Thymus (tissue), 11 donors: ENCODE measurements at regions not wholly inside any gene's neighbourhood (a gene's known extent, or its start where the extent isn't known, plus 50 kb on each side); places are given as distances from the start of the nearest gene placed in this dataset.
"Not testable (repeated sequence)": the region's sequence is repeated elsewhere in the genome, so short reads cannot be mapped to it uniquely, and the experiment has no call there.

Source experiments
- DNase-seq, 9 donors: peaks; one replicate each; pipeline ENCODE4 v3.0.0-alpha.2; 2013; ENCODE audit warnings: low spot score in 9 of 9, low read depth in 6 of 9, missing footprints in 1 of 9
- H3K27ac ChIP-seq, 2 donors: one replicate each; pipeline ENCODE4 v1.5.1; 2013; ENCODE audit warnings: control low read depth in 1 of 2, low read depth in 1 of 2, low read length in 1 of 2, mild to moderate bottlenecking in 1 of 2, moderate library complexity in 1 of 2
- H3K27me3 ChIP-seq, 2 donors: one replicate each; pipeline ENCODE4 v1.5.1; 2013; ENCODE audit warnings: low read length in 1 of 2; ENCODE audit not compliant: control insufficient read depth in 2 of 2, insufficient read depth in 1 of 2
- H3K36me3 ChIP-seq, 2 donors: one replicate each; pipeline ENCODE4 v1.5.1; 2013; ENCODE audit warnings: low read length in 1 of 2, mild to moderate bottlenecking in 1 of 2, moderate library complexity in 1 of 2; ENCODE audit not compliant: control insufficient read depth in 2 of 2, insufficient read depth in 2 of 2
- H3K4me1 ChIP-seq, 2 donors: one replicate each; pipeline ENCODE4 v1.5.1; 2013; ENCODE audit warnings: low read length in 2 of 2; ENCODE audit not compliant: control insufficient read depth in 2 of 2, insufficient read depth in 2 of 2
- H3K4me3 ChIP-seq, 2 donors: one replicate each; pipeline ENCODE4 v1.5.1; 2013; ENCODE audit warnings: low read length in 2 of 2, control low read depth in 1 of 2, mild to moderate bottlenecking in 1 of 2
- H3K9me3 ChIP-seq, 2 donors: one replicate each; pipeline ENCODE4 v1.5.1; 2013; ENCODE audit warnings: low read length in 1 of 2, mild to moderate bottlenecking in 1 of 2; ENCODE audit not compliant: control insufficient read depth in 2 of 2, insufficient read depth in 1 of 2
- WGBS: extraction: QIAGEN DNeasy Blood & Tissue Kit; methylation state at CpG from one replicate; pipeline ENCODE4 v1.1.7; 2013; 5-methylcytosine and 5-hydroxymethylcytosine counted together
- donor health status: healthy.

DNA sequence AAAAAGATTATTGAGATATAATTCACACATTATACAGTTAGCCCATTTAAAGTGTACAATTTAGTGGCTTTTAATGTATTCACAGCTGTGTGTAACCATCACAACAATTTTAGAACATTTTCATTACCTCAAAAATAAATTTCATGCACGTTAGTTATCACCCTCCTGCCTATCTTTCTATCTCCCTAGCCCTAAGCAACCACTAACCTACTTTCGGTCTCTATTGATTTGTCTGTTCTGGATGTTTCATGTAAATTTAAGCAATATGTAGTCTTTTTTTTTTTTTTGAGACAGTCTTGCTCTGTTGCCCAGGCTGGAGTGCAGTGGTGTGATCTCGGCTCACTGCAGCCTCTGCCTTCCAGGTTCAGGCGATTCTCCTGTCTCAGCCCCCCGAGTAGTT lies 439.4 kb downstream of the PCNX1 start:
- no peaks in the 10 kb centered on the region for H3K36me3 ChIP-seq
- no peak overlapping the region for H3K27ac ChIP-seq
- H3K4me1 ChIP-seq, result no peaks in the 10 kb centered on the region
- H3K9me3 ChIP-seq, result no peaks in the 10 kb centered on the region
- no peak overlapping the region for H3K4me3 ChIP-seq
- DNase-seq, result no peak
- 94% methylated on average over 5 of the region's 5 CpGs for WGBS
- H3K27me3 ChIP-seq, result no peaks in the 10 kb centered on the region

DNA sequence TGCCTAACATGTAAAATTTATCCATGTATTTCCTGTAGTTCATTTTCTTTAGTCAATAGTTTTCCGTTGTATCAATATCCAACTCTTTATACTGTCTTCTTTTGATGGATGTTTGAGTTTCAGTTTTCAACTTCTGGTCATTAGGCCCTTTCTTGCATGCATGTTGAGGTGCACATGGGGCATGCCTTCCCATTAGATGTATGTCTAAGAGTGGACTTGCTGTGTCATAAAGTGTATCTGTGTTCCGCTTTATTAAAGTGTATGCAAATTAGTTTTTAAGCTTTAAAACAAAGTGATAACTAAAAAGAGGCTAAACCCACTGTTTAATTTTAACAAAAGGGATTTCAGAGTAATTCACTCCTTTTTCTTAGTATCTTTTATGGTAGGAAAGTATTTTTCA lies 441.1 kb downstream of the PCNX1 start:
- WGBS, result 97% methylated on average over 2 of the region's 2 CpGs
- Histone ChIP-seq H3K9me3 (no peaks in the 10 kb centered on the region), H3K4me1 (no peaks in the 10 kb centered on the region), H3K36me3 (no peaks in the 10 kb centered on the region), H3K27ac (no peak overlapping the region), H3K27me3 (no peaks in the 10 kb centered on the region), H3K4me3 (no peak overlapping the region)
- no peak for DNase-seq

DNA sequence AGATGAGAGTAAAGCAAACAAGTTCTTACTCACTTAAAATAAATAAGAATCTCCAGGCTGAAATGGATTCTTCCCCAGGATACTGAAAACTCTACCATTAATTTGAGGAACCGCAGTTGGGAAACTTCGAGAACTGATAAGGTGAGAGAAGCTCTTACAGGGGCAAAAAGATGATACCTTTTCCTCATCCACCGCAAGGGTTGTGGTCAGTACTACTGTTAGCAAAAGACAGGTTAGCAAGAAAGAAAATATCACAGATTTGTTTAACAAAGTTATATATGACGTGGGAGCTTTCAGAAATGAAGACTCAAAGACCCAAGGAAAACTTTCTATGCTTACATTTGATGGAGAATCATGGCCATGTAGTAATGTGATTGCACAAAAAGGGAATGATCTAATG lies 441.6 kb downstream of the PCNX1 start:
- Histone ChIP-seq H3K9me3 (no peaks in the 10 kb centered on the region), H3K27ac (no peak overlapping the region), H3K36me3 (no peaks in the 10 kb centered on the region), H3K27me3 (no peaks in the 10 kb centered on the region), H3K4me1 (no peaks in the 10 kb centered on the region), H3K4me3 (no peak overlapping the region)
- 97% methylated on average over 4 of the region's 4 CpGs for WGBS
- DNase-seq, result no peak

DNA sequence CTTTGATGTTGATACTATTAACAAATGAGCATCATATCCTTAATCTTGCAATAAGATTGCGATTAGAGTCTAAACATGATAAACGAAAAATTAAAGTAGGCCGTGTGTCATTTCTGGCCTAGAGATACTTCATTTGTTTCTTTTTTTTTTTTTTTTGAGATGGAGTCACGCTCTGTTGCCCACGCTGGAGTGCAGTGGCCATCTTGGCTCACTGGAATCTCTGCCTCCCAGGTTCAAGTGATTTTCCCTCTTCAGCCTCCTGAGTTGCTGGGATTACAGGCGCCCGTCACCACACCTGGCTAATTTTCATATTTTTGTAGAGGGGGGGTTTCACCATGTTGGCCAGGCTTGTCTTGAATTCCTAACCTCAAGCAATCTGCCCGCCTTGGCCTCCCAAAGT lies 446.9 kb downstream of the PCNX1 start:
- Histone ChIP-seq H3K4me3 (no peak overlapping the region), H3K27ac (no peak overlapping the region), H3K9me3 (no peaks in the 10 kb centered on the region), H3K27me3 (no peaks in the 10 kb centered on the region), H3K36me3 (no peaks in the 10 kb centered on the region), H3K4me1 (no peaks in the 10 kb centered on the region)
- no peak for DNase-seq
- 98% methylated on average over 8 of the region's 8 CpGs for WGBS

DNA sequence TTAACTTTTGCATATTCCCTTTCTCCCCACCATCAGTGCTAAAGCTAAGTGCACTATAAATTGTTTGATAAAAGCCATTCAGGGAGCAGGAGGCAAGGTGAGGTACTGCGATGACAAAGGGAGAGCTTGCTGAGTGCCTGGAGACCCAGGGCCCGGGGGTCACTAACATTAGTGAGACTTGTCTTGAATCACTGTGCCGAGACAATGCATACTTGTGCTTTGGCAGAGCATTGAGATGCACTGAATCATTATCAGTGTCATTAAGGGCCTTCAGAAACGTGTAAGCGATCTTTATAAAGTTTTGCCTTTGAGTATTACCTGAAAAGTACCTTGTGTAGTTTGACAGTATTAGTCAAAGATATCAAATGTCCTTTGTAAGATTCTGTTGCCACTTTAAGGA lies 447.5 kb downstream of the PCNX1 start:
- Histone ChIP-seq H3K4me3 (no peak overlapping the region), H3K9me3 (no peaks in the 10 kb centered on the region), H3K4me1 (no peaks in the 10 kb centered on the region), H3K36me3 (no peaks in the 10 kb centered on the region), H3K27ac (no peak overlapping the region), H3K27me3 (no peaks in the 10 kb centered on the region)
- no peak for DNase-seq
- 95% methylated on average over 5 of the region's 5 CpGs for WGBS

DNA sequence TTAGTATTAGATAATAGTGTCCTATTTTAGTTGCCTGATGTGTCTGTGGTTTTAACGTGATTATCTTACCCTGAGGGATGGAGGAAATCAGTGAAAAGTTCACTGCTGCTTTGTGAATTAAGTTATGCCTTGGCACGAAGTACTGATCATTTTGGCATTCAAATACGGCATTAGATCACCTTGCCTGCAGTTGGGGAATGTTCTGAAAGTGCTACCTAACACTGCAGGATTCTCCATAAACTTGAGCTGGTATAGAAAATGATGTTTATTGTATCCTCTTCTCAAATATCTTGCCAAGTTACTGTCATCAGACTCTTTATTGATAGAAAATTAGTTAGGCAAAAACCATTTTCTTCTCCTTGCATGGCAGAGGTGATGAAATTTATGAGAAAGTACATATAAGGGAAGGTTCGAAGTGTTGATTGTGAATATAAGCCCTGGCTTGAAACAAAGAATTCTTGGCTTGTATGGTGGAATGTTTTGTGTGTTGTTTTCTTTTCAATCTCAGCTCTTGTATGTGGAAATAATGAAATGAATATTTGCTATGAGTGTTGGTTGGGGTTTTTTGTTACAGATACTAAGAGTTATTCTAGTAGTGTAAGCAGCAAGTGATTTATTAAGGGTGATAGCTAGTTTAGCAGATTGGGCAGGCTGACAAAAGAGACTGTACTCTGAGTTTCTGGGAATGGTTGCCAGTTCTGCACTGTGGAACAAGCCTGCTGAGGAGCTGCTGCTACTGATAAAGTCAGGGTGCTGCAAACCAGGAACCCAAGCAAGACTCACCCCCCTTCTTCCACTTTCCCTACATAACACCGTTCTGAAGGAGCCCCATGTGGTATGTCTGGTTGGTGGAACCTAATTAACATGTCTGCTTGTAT lies 448.3 kb downstream of the PCNX1 start:
- Histone ChIP-seq H3K4me1 (no peaks in the 10 kb centered on the region), H3K36me3 (no peaks in the 10 kb centered on the region), H3K27ac (no peak overlapping the region), H3K4me3 (no peak overlapping the region), H3K9me3 (no peaks in the 10 kb centered on the region), H3K27me3 (no peaks in the 10 kb centered on the region)
- 69% methylated on average over 5 of the region's 5 CpGs for WGBS
- no peak for DNase-seq

DNA sequence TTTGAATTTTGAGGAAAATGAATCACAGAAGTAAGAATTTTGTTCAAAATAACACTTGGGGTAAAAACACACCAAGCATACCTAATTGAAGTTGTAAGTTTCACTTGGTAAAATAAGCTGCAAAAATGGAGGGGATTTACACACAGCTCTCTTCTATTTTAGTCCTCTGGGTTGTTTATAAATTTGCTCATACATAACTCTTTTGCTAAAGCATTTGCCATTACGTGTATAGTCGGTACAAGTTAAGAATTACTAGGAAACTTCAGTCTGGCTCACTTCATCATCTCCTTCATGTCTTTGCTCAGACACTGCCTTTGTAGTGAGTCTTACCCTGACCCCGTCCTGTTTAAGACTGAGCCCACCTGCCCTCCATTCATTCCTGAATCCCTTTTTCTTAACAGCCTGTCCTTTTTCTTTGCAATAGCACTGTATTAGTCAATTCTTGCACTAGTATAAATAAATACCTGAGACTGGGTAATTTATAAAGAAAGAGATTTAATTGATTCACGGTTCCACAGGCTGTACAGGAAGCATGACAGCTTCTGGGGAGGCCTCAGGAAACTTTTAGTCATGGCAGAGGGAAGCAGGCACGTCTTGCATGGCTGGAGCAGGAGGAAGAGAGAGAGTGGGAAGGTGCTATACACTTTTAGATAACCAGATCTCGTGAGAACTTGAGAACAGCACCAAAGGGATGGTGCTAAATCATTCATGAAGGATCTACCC lies 451.1 kb downstream of the PCNX1 start:
- Histone ChIP-seq H3K36me3 (no peaks in the 10 kb centered on the region), H3K9me3 (no peaks in the 10 kb centered on the region), H3K4me1 (no peaks in the 10 kb centered on the region), H3K27ac (no peak overlapping the region), H3K27me3 (no peaks in the 10 kb centered on the region), H3K4me3 (no peak overlapping the region)
- WGBS, result 88% methylated on average over 6 of the region's 6 CpGs
- DNase-seq, result no peak

DNA sequence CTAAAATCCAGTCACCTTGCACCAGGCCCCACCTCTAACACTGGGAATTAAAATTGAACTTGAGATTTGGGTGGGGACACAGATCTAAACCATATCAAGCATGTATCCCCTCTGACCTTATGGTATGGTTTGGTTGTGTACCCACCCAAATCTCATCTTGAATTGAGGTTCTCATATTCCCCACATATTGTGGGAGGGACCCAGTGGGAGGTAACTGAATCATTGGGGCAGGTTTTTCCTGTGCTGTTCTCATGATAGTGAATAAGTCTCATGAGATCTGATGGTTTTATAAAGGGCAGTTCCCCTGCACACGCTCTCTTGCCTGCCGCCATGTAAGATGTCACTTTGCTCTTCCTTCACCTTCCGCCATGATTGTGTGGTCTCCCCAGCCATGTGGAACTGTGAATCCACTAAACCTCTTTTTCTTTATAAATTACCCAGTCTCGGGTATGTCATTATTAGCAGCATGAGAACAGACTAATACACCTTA lies 451.7 kb downstream of the PCNX1 start:
- not testable (repeated sequence) for DNase-seq, H3K36me3 ChIP-seq, H3K9me3 ChIP-seq, H3K4me1 ChIP-seq, H3K4me3 ChIP-seq, H3K27me3 ChIP-seq, H3K27ac ChIP-seq
- 98% methylated on average over 4 of the region's 4 CpGs for WGBS

DNA sequence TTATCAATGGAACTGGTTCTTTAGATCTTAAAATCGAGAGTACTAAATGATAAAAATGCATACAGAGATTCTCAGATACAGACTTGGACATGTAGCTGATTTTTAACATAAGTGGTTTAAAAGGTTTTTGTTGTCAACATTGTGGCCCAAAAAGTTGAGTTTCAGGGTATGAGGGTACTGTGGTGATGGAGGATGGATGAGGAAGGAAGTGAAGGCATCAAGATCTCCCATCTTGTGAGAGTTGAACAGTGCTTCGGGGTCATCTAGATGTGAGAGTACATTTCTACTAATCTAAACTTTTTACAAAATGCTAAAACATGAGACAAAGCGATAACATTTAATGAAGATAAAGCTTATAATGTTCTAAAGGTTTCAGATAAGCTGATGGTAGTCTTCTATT lies 452.6 kb downstream of the PCNX1 start:
- H3K36me3 ChIP-seq, result no peaks in the 10 kb centered on the region
- H3K27ac ChIP-seq, result no peak overlapping the region
- H3K4me1 ChIP-seq, result no peaks in the 10 kb centered on the region
- H3K4me3 ChIP-seq, result no peak overlapping the region
- WGBS, result 94% methylated on average over 3 of the region's 3 CpGs
- no peak for DNase-seq
- H3K9me3 ChIP-seq, result no peaks in the 10 kb centered on the region
- H3K27me3 ChIP-seq, result no peaks in the 10 kb centered on the region
